Colonic mucosa (tissue), 4 donors: ENCODE measurements at regions not wholly inside any gene's neighbourhood (a gene's known extent, or its start where the extent isn't known, plus 50 kb on each side); places are given as distances from the start of the nearest gene placed in this dataset.

ENCODE experiments used
- DNase-seq: peaks from one replicate; pipeline ENCODE4 v3.0.0-alpha.2; 2020
- H3K27ac ChIP-seq: fragments of 200-600 bp; one replicate; pipeline ENCODE4 v1.8.0; 2021
- H3K27me3 ChIP-seq: fragments of 200-600 bp; one replicate; pipeline ENCODE4 v1.8.0; 2021
- H3K36me3 ChIP-seq: fragments of 200-600 bp; one replicate; pipeline ENCODE4 v1.8.0; 2021
- H3K4me1 ChIP-seq: fragments of 200-600 bp; one replicate; pipeline ENCODE4 v1.8.0; 2021; ENCODE audit warnings: mild to moderate bottlenecking
- H3K4me3 ChIP-seq: fragments of 200-600 bp; one replicate; pipeline ENCODE4 v1.8.0; 2021
- H3K9ac ChIP-seq, 2 donors: one replicate each; pipeline ENCODE4 v1.7.0; 2013; ENCODE audit warnings: control low read depth in 2 of 2, low read depth in 2 of 2, low read length in 2 of 2
- H3K9me3 ChIP-seq: fragments of 200-600 bp; one replicate; pipeline ENCODE4 v1.8.0; 2021
- CTCF ChIP-seq: fragments of 200-600 bp; IDR thresholded peaks from one replicate; pipeline ENCODE4 v1.8.0; 2022; ENCODE audit warnings: antibody characterized with exemption, mild to moderate bottlenecking
- intact Hi-C: fragments of 100-400 bp; cut with DNase I; formaldehyde crosslinking; loops from one replicate; pipeline ENCODE4 v1.14.1; 2022
- donor health status: healthy.
- donor health status: DM: no; HTN: no; CAD: no.
- donor health status: DM: no; HTN: no; CAD: no.

- TF ChIP-seq CTCF = no peak
- H3K9ac ChIP-seq = no peak overlapping the region
- no peak for DNase-seq
- H3K27me3 ChIP-seq = no peaks in the 10 kb centered on the region
- H3K27ac ChIP-seq = no peak overlapping the region
- intact Hi-C loops = no loop called here
- no peak overlapping the region for H3K4me3 ChIP-seq
- no peaks in the 10 kb centered on the region for H3K9me3 ChIP-seq
- no peaks in the 10 kb centered on the region for H3K36me3 ChIP-seq
- H3K4me1 ChIP-seq = no peaks in the 10 kb centered on the region
Measured at GRCh38 chr2:41568648-41569047, 479.2 kb upstream of the PKDCC start.

- Histone ChIP-seq H3K27me3 (no peaks in the 10 kb centered on the region), H3K4me3 (no peak overlapping the region), H3K9me3 (no peaks in the 10 kb centered on the region), H3K4me1 (no peaks in the 10 kb centered on the region), H3K9ac (no peak overlapping the region), H3K36me3 (no peaks in the 10 kb centered on the region), H3K27ac (no peak overlapping the region)
- TF ChIP-seq CTCF = no peak
- no peak for DNase-seq
- intact Hi-C loops = no loop called here
Measured at GRCh38 chr2:41572154-41572553, 475.7 kb upstream of the PKDCC start.

GRCh38 chr2:41576423-41576822 is 471.4 kb upstream of the PKDCC start:
- Histone ChIP-seq H3K27ac (no peak overlapping the region), H3K27me3 (no peaks in the 10 kb centered on the region), H3K36me3 (no peaks in the 10 kb centered on the region), H3K4me3 (no peak overlapping the region), H3K4me1 (no peaks in the 10 kb centered on the region), H3K9me3 (no peaks in the 10 kb centered on the region), H3K9ac (no peak overlapping the region)
- no peak for TF ChIP-seq CTCF
- DNase-seq = no peak
- intact Hi-C loops = no loop called here

- Histone ChIP-seq H3K4me3 (no peak overlapping the region), H3K27ac (no peak overlapping the region), H3K27me3 (no peaks in the 10 kb centered on the region), H3K9ac (no peak overlapping the region), H3K36me3 (no peaks in the 10 kb centered on the region), H3K4me1 (no peaks in the 10 kb centered on the region), H3K9me3 (no peaks in the 10 kb centered on the region)
- TF ChIP-seq CTCF = no peak
- no peak for DNase-seq
- intact Hi-C loops = no loop called here
Measured at GRCh38 chr2:41579806-41580205, 468.0 kb upstream of the PKDCC start.

GRCh38 chr2:41580806-41581205 is 467.0 kb upstream of the PKDCC start:
- Histone ChIP-seq H3K27ac (no peak overlapping the region), H3K4me1 (no peaks in the 10 kb centered on the region), H3K9ac (no peak overlapping the region), H3K4me3 (no peak overlapping the region), H3K36me3 (no peaks in the 10 kb centered on the region), H3K9me3 (no peaks in the 10 kb centered on the region), H3K27me3 (no peaks in the 10 kb centered on the region)
- no peak for TF ChIP-seq CTCF
- DNase-seq = no peak
- intact Hi-C loops = no loop called here

- Histone ChIP-seq H3K4me1 (no peaks in the 10 kb centered on the region), H3K9ac (no peak overlapping the region), H3K36me3 (no peaks in the 10 kb centered on the region), H3K4me3 (no peak overlapping the region), H3K27me3 (no peaks in the 10 kb centered on the region), H3K27ac (no peak overlapping the region), H3K9me3 (no peaks in the 10 kb centered on the region)
- no peak for TF ChIP-seq CTCF
- DNase-seq = no peak
- intact Hi-C loops = no loop called here
Measured at GRCh38 chr2:41595240-41595639, 452.6 kb upstream of the PKDCC start.
